ENCODE measurements at regions not wholly inside any gene's neighbourhood (a gene's known extent, or its start where the extent isn't known, plus 50 kb on each side); places are given as distances from the start of the nearest gene placed in this dataset.

- DNase-seq (ENCODE audit: low spot score) (no peak), ATAC-seq (ENCODE audit: low FRiP score) (no peak)
- TF ChIP-seq, protein P1, sequence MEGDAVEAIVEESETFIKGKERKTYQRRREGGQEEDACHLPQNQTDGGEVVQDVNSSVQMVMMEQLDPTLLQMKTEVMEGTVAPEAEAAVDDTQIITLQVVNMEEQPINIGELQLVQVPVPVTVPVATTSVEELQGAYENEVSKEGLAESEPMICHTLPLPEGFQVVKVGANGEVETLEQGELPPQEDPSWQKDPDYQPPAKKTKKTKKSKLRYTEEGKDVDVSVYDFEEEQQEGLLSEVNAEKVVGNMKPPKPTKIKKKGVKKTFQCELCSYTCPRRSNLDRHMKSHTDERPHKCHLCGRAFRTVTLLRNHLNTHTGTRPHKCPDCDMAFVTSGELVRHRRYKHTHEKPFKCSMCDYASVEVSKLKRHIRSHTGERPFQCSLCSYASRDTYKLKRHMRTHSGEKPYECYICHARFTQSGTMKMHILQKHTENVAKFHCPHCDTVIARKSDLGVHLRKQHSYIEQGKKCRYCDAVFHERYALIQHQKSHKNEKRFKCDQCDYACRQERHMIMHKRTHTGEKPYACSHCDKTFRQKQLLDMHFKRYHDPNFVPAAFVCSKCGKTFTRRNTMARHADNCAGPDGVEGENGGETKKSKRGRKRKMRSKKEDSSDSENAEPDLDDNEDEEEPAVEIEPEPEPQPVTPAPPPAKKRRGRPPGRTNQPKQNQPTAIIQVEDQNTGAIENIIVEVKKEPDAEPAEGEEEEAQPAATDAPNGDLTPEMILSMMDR (IDR thresholded peaks at IDR 0.05), result no peak
Observed at GRCh38 chr2:51579412-51579811, 547.5 kb upstream of the NRXN1 start.

- no peak for ATAC-seq (ENCODE audit: low FRiP score)
- TF ChIP-seq, protein P1 (IDR thresholded peaks at IDR 0.05), result no peak
- no peak for DNase-seq (ENCODE audit: low spot score)
Observed at GRCh38 chr2:51575181-51575580, 543.2 kb upstream of the NRXN1 start.

- DNase-seq (ENCODE audit: low spot score) (no peak), ATAC-seq (ENCODE audit: low FRiP score) (no peak)
Observed at GRCh38 chr2:51559026-51559425, 527.1 kb upstream of the NRXN1 start.

GRCh38 chr2:51553476-51553875 is 521.5 kb upstream of the NRXN1 start:
- TF ChIP-seq, protein P1 (IDR thresholded peaks at IDR 0.05), result no peak
- ATAC-seq (ENCODE audit: low FRiP score) (no peak), DNase-seq (ENCODE audit: low spot score) (no peak)

More at GRCh38 chr2:51559026-51559425, 527.1 kb upstream of the NRXN1 start:
- TF ChIP-seq, protein P1 (IDR thresholded peaks at IDR 0.05), result no peak

GRCh38 chr2:51535763-51536162 is 503.8 kb upstream of the NRXN1 start:
- DNase-seq (ENCODE audit: low spot score) (no peak), ATAC-seq (ENCODE audit: low FRiP score) (no peak)
- TF ChIP-seq, protein P1 (IDR thresholded peaks at IDR 0.05), result no peak

DNA sequence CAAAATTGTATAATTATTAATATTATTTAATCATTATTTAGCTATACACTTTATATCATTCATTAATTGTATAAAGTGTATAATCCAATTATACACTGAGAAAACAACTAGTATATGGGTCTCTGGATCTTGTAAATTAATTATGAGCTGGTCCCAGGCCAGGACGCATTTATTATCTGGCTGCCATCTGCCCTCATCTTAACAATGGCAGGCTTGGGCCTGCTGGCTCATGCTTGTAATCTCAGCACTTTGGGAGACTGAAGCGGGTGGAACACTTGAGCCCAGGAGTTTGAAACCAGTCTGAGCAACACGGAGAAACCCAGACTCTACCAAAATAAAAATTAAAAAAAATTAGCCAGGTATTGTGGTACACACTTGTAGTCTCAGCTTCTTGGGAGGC is 502.2 kb upstream of the NRXN1 start:
- ATAC-seq (ENCODE audit: low FRiP score) (no peak), DNase-seq (ENCODE audit: low spot score) (no peak)
- TF ChIP-seq, protein P1 (IDR thresholded peaks at IDR 0.05), result no peak

DNA sequence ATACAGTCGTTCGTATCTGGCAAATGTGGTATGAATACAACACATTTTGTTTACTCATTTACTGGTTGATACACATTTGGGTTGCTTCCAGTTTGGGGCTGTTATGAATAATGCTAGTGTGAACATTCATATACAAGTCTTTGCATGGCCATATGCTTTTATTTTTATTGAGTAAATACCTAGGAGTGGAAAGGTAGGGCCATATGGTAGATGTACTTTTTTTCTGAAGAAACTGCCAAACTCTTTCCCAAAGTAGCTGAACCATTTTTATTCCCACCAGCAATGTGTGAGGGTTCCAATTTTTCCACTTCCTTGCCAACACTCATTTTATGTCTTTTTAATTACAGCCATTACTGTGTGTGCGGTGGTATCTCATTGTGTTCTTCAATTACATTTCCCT is 496.2 kb upstream of the NRXN1 start:
- ATAC-seq (ENCODE audit: low FRiP score), result no peak
- no peak for DNase-seq (ENCODE audit: low spot score)
- TF ChIP-seq, protein P1 (IDR thresholded peaks at IDR 0.05), result no peak

Data from omental fat pad (tissue), 3 donors.